B cell (primary cell): ENCODE measurements at regions not wholly inside any gene's neighbourhood (a gene's known extent, or its start where the extent isn't known, plus 50 kb on each side); places are given as distances from the start of the nearest gene placed in this dataset.

Experiments used
- ATAC-seq: fragments of 200-7000 bp; cut with Tn5 transposase; one replicate; pipeline ENCODE4 v1.10.0; 2021; ENCODE audit warnings: low read depth, mild to moderate bottlenecking, moderate number of reproducible peaks, moderate library complexity
- CTCF ChIA-PET: fragments of 350-600 bp; sonication (Branson Sonifier 250); formaldehyde crosslinking; loops from one replicate; lab custom pipeline; 2021; ENCODE audit warnings: antibody characterized with exemption, inconsistent platforms; lab: Charles Lee
- POLR2A ChIA-PET: fragments of 350-600 bp; sonication (Branson Sonifier 250); formaldehyde crosslinking; loops from one replicate; lab custom pipeline; 2021; ENCODE audit warnings: antibody characterized with exemption; lab: Charles Lee
- DNase-seq: peaks from one replicate; pipeline ENCODE4 v3.0.0; 2013
- H2AFZ ChIP-seq: 2 replicates; pipeline ENCODE4 v1.6.1; 2012; ENCODE audit warnings: mild to moderate bottlenecking, low read depth, low read length; ENCODE audit not compliant: insufficient read depth, poor library complexity, severe bottlenecking
- H3K27ac ChIP-seq, 2 donors: 1 replicate in 1 of 2; 2 replicates in 1 of 2; pipeline ENCODE4 v1.5.1; 2012 to 2013; ENCODE audit warnings: low read length in 2 of 2, mild to moderate bottlenecking in 2 of 2, moderate library complexity in 1 of 2
- H3K27me3 ChIP-seq, 4 experiments: fragments of 200-600 bp in 1 of 4; sonication (generic) in 1 of 4; replicated peaks in 1 of 4; 1 replicate in 2 of 4; 2 replicates in 2 of 4; pipeline versions ENCODE4 v1.6.1 to v1.7.0; 2013 to 2016; ENCODE audit warnings: low read length in 3 of 4, mild to moderate bottlenecking in 2 of 4, mixed read lengths in 1 of 4, moderate library complexity in 1 of 4; ENCODE audit not compliant: insufficient read depth in 4 of 4, control insufficient read depth in 3 of 4; ENCODE audit errors: control extremely low read depth in 1 of 4
- H3K36me3 ChIP-seq, 2 experiments: replicated peaks in 1 of 2; 1 replicate in 1 of 2; 2 replicates in 1 of 2; pipeline versions ENCODE4 v1.6.1 to v1.7.1; 2013; ENCODE audit warnings: low read length in 1 of 2; ENCODE audit not compliant: insufficient read depth in 2 of 2, control insufficient read depth in 1 of 2; ENCODE audit errors: control extremely low read depth in 1 of 2, extremely low read depth in 1 of 2
- H3K4me1 ChIP-seq, 2 donors: fragments of 200-600 bp in 1 of 2; sonication (generic) in 1 of 2; 1 replicate in 1 of 2; 2 replicates in 1 of 2; pipeline versions ENCODE4 v1.5.1 to v1.6.1; 2013 to 2017; ENCODE audit warnings: low read length in 2 of 2; ENCODE audit not compliant: control insufficient read depth in 2 of 2, insufficient read depth in 2 of 2
- H3K4me2 ChIP-seq: replicated peaks from 2 replicates; pipeline ENCODE3; 2012; ENCODE audit warnings: mild to moderate bottlenecking, low read depth, low read length; ENCODE audit not compliant: poor library complexity, severe bottlenecking
- H3K4me3 ChIP-seq, 5 experiments: fragments of 200-600 bp in 1 of 5; sonication (generic) in 1 of 5; 1 replicate in 3 of 5; 2 replicates in 2 of 5; pipeline versions ENCODE4 v1.5.1 to v1.7.0; 2011 to 2016; ENCODE audit warnings: low read length in 4 of 5, mild to moderate bottlenecking in 4 of 5, low read depth in 2 of 5, control low read depth in 1 of 5, moderate library complexity in 1 of 5; ENCODE audit not compliant: insufficient read depth in 1 of 5; ENCODE audit errors: control extremely low read depth in 1 of 5, extremely low read depth in 1 of 5
- H3K79me2 ChIP-seq: fragments of 200-600 bp; sonication (generic); one replicate; pipeline ENCODE4 v1.6.0; 2016; ENCODE audit warnings: low read length; ENCODE audit not compliant: control insufficient read depth, insufficient read depth
- H3K9ac ChIP-seq: fragments of 200-600 bp; sonication (generic); 2 replicates; pipeline ENCODE4 v1.6.1; 2017; ENCODE audit warnings: mild to moderate bottlenecking, low read length, moderate library complexity
- H3K9me3 ChIP-seq, 3 donors: one replicate each; pipeline versions ENCODE4 v1.6.1 to v1.7.1; 2013; ENCODE audit warnings: low read length in 2 of 3; ENCODE audit not compliant: control insufficient read depth in 2 of 3, insufficient read depth in 1 of 3; ENCODE audit errors: control extremely low read depth in 1 of 3
- H4K20me1 ChIP-seq: 2 replicates; pipeline ENCODE4 v1.6.0; 2012; ENCODE audit warnings: mild to moderate bottlenecking, low read length; ENCODE audit not compliant: insufficient read depth, control insufficient read depth, poor library complexity, severe bottlenecking
- H3K27ac Mint-ChIP-seq: one replicate; pipeline ENCODE4 v1.8.0; 2021; ENCODE audit warnings: mixed read lengths
- H3K27me3 Mint-ChIP-seq: one replicate; pipeline ENCODE4 v1.8.0; 2021; ENCODE audit warnings: mixed read lengths
- H3K4me1 Mint-ChIP-seq: one replicate; pipeline ENCODE4 v1.8.0; 2021; ENCODE audit warnings: mixed read lengths
- H3K4me3 Mint-ChIP-seq: one replicate; pipeline ENCODE4 v1.8.0; 2021; ENCODE audit warnings: mixed read lengths
- H3K9me3 Mint-ChIP-seq: one replicate; pipeline ENCODE4 v1.8.0; 2022; ENCODE audit warnings: mixed read lengths; ENCODE audit not compliant: insufficient read depth
- EZH2 ChIP-seq: IDR thresholded peaks from 2 replicates; pipeline ENCODE4 v1.6.1; 2012; ENCODE audit warnings: borderline replicate concordance, low read depth, mild to moderate bottlenecking, moderate library complexity, low read length; ENCODE audit not compliant: insufficient read depth, poor library complexity, severe bottlenecking
- WGBS: methylation state at CpG from one replicate; pipeline ENCODE4 v1.1.5; 2013; ENCODE audit warnings: missing lambda C conversion rate; ENCODE audit not compliant: insufficient coverage; 5-methylcytosine and 5-hydroxymethylcytosine counted together
- intact Hi-C: fragments of 100-400 bp; cut with micrococcal nuclease; formaldehyde crosslinking; loops from one replicate; pipeline ENCODE4 v1.10.0; 2022
- TF ChIP-seq, protein P1 (sequence below): fragments of 200-600 bp; IDR thresholded peaks from one replicate; pipeline ENCODE4 v1.8.0; 2022; ENCODE audit warnings: antibody characterized with exemption, mild to moderate bottlenecking

DNA sequence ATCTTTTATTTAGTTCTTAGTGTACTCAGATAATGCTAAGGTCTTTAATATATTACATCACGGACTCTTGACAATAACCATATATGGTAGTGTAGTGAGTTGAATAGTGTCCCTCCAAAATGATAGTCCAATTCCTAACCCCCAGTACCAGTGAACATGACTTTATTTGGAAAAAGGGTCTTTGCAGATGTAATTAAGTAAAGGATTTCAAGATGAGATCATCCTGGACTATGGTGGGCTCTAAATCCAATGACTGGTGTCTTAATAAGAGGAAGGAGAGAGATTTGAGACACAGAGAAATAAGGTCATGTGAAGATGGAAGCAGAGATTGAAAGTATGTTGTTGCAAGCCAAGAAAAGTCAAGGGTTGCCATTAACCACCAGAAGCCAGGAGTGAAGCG, 236.5 kb upstream of the DIPK2B start:
- Histone ChIP-seq H2AFZ (no peak overlapping the region), H4K20me1 (no peaks in the 10 kb centered on the region), H3K36me3 (no peaks in the 10 kb centered on the region), H3K9ac (no peak overlapping the region), H3K9me3 (no peaks in the 10 kb centered on the region), H3K27me3 (no peaks in the 10 kb centered on the region), H3K27ac (no peak overlapping the region), H3K4me1 (no peaks in the 10 kb centered on the region), H3K4me3 (no peak overlapping the region), H3K79me2 (no peaks in the 10 kb centered on the region), H3K4me2 (no peak overlapping the region)
- Mint-ChIP-seq H3K27ac (no peak overlapping the region), H3K4me3 (no peak overlapping the region), H3K27me3 (peaks cover 4% of the 10 kb centered on the region), H3K4me1 (no peaks in the 10 kb centered on the region), H3K9me3 (no peaks in the 10 kb centered on the region)
- TF ChIP-seq, protein P1, sequence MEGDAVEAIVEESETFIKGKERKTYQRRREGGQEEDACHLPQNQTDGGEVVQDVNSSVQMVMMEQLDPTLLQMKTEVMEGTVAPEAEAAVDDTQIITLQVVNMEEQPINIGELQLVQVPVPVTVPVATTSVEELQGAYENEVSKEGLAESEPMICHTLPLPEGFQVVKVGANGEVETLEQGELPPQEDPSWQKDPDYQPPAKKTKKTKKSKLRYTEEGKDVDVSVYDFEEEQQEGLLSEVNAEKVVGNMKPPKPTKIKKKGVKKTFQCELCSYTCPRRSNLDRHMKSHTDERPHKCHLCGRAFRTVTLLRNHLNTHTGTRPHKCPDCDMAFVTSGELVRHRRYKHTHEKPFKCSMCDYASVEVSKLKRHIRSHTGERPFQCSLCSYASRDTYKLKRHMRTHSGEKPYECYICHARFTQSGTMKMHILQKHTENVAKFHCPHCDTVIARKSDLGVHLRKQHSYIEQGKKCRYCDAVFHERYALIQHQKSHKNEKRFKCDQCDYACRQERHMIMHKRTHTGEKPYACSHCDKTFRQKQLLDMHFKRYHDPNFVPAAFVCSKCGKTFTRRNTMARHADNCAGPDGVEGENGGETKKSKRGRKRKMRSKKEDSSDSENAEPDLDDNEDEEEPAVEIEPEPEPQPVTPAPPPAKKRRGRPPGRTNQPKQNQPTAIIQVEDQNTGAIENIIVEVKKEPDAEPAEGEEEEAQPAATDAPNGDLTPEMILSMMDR: no peak
- TF ChIP-seq EZH2: no peak
- ATAC-seq (no peak), DNase-seq (no peak)
- no CpG with 5 or more reads among the region's 2 CpGs for WGBS
- intact Hi-C loops: no loop called here
- ChIA-PET CTCF (no interaction called here), POLR2A (no interaction called here)

DNA sequence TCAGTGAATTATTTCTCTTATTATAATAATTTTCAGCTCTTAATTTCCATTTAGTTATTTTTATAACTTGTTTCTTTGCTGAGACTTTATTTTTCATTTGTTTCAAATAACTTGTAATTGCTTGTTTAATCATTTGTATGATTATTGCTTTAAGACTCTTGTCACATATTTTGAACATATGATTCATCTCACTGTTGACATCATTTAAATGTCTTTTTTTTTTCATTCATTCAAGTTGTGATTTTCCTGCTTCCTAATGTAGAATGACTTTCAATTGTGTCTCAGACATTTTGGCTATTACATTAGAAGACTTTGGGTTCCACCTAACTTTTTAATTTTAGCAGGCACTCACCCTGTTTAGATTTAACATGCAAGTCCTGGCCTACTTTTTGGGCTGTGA, 234.8 kb upstream of the DIPK2B start:
- no peaks in the 10 kb centered on the region for H3K4me1 Mint-ChIP-seq
- DNase-seq (no peak), ATAC-seq (no peak)
- Histone ChIP-seq H3K4me3 (no peak overlapping the region), H3K9ac (no peak overlapping the region), H3K4me2 (no peak overlapping the region), H2AFZ (no peak overlapping the region), H4K20me1 (no peaks in the 10 kb centered on the region), H3K27me3 (no peaks in the 10 kb centered on the region), H3K27ac (no peak overlapping the region), H3K4me1 (no peaks in the 10 kb centered on the region), H3K79me2 (no peaks in the 10 kb centered on the region), H3K9me3 (no peaks in the 10 kb centered on the region), H3K36me3 (no peaks in the 10 kb centered on the region)
- H3K27me3 Mint-ChIP-seq: no peaks in the 10 kb centered on the region
- no peak overlapping the region for H3K4me3 Mint-ChIP-seq
- intact Hi-C loops: no loop called here
- ChIA-PET POLR2A (no interaction called here), CTCF (no interaction called here)
- TF ChIP-seq, protein P1: no peak
- no peak for TF ChIP-seq EZH2
- no peak overlapping the region for H3K27ac Mint-ChIP-seq
- H3K9me3 Mint-ChIP-seq: no peaks in the 10 kb centered on the region
